Activated CD4-positive, alpha-beta T cell treated with anti-CD3 and anti-CD28 coated beads for 36 hours (primary cell): ENCODE measurements at regions not wholly inside any gene's neighbourhood (a gene's known extent, or its start where the extent isn't known, plus 50 kb on each side); places are given as distances from the start of the nearest gene placed in this dataset.
"Not testable (repeated sequence)": the region's sequence is repeated elsewhere in the genome, so short reads cannot be mapped to it uniquely, and the experiment has no call there.

Source experiments
- ATAC-seq: fragments of 200-7000 bp; cut with Tn5 transposase; one replicate; pipeline ENCODE4 v1.10.0; 2021; ENCODE audit warnings: mild to moderate bottlenecking, moderate library complexity
- CTCF ChIA-PET: fragments of 350-600 bp; sonication (Branson Sonifier 250); formaldehyde crosslinking; loops from one replicate; lab custom pipeline; 2021; ENCODE audit warnings: antibody characterized with exemption; lab: Charles Lee
- POLR2A ChIA-PET: fragments of 350-600 bp; sonication (Branson Sonifier 250); formaldehyde crosslinking; loops from one replicate; lab custom pipeline; 2021; ENCODE audit warnings: antibody characterized with exemption, inconsistent platforms; lab: Charles Lee
- DNase-seq: peaks from one replicate; pipeline ENCODE4 v3.0.0-alpha.2; 2020
- H3K27ac Mint-ChIP-seq: one replicate; pipeline ENCODE4 v1.8.0; 2021; ENCODE audit warnings: mixed read lengths
- H3K27me3 Mint-ChIP-seq: one replicate; pipeline ENCODE4 v1.8.0; 2021; ENCODE audit warnings: mixed read lengths
- H3K36me3 Mint-ChIP-seq: one replicate; pipeline ENCODE4 v1.8.0; 2021; ENCODE audit warnings: low read depth, mixed read lengths
- H3K4me1 Mint-ChIP-seq: one replicate; pipeline ENCODE4 v1.8.0; 2021; ENCODE audit warnings: mixed read lengths
- H3K4me3 Mint-ChIP-seq: one replicate; pipeline ENCODE4 v1.8.0; 2021; ENCODE audit warnings: mild to moderate bottlenecking, moderate library complexity, mixed read lengths
- H3K9me3 Mint-ChIP-seq: one replicate; pipeline ENCODE4 v1.8.0; 2021; ENCODE audit warnings: low read depth, mixed read lengths
- intact Hi-C, 2 experiments: fragments of 100-400 bp; cut with DNase I in 1 of 2; cut with micrococcal nuclease in 1 of 2; formaldehyde crosslinking; loops; one replicate each; pipeline versions ENCODE4 v1.14.2 to v1.15.1; 2022 to 2024; cut with DNase I, micrococcal nuclease

DNA sequence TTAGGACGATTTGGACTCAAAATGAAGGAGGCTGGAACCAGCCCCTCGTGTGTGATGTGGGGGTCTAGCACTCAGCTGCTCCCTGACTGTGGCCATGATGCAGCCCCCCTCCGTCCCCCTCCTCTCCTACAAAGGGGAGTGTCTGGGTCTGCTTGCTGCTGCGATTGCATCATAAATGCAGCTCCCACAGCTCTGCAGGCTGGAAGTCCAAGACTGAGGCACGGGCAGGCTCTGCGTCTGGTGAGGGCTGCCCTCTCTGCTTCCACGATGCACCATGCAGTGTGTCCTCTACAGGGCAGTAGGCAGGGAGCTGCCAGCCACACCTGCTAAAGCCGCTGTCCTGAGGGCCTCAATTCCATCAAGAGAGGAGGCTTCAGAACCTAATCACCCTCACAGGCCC is 432.1 kb downstream of the BRD1 start:
- no peak for DNase-seq
- Mint-ChIP-seq H3K36me3 (no peaks in the 10 kb centered on the region), H3K4me1 (peaks cover 2% of the 10 kb centered on the region), H3K27ac (no peak overlapping the region), H3K4me3 (no peak overlapping the region), H3K27me3 (peaks cover 14% of the 10 kb centered on the region), H3K9me3 (peaks cover 9% of the 10 kb centered on the region)
- ChIA-PET POLR2A (no interaction called here), CTCF (no interaction called here)
- intact Hi-C loops: no loop called here
- no peak for ATAC-seq

DNA sequence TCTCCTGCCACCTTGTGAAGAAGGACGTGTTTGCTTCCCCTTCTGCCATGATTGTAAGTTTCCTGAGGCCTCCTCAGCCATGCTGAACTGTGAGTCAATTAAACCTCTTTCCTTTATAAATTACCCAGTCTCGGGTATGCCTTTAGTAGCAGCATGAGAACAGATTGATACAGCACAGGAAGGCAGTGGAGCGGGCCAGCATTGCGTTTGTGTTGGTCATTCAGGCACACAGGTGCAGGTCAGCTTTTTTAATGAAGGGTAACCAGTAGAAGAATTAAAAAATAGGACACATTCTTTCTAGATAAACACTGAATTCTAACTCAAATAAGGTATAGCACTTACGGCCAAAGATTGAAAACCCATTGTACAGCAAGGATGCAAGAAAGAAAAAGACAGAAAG is 432.6 kb downstream of the BRD1 start:
- H3K36me3 Mint-ChIP-seq, CTCF ChIA-PET, DNase-seq, H3K27ac Mint-ChIP-seq, POLR2A ChIA-PET, H3K4me3 Mint-ChIP-seq, H3K9me3 Mint-ChIP-seq, intact Hi-C loops, ATAC-seq, H3K4me1 Mint-ChIP-seq: not testable (repeated sequence)
- H3K27me3 Mint-ChIP-seq: peaks cover 18% of the 10 kb centered on the region

DNA sequence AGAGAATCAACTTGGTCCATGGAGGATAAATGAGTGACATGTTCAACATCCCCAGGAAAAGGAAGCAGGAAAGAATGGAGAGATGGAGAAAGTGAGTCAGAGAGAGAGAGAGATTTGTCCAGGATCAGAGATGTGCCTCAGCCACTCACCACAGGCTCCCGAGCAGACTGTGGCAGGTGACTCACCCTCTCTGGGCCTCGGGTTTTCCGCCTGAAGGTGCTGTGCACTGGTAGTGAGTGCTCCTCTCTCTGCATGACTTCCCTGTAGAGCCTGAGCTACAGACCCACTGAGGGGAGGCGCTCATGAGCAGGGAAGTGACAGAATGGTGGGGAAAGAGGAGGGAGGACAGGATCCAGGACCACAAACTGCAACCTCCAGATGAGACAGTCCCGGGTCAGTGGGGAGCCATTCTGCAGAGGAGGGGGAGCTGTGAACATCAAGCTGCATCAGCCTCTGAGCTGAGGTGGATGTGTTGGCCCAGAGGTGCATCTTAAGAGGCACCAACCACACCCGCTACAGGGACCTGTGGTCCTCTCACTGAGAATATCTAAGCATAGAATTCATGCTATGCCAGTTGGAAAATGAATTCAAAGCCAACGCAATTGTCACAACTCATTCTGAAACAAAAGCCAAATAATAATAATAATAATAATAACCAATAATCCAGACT is 433.4 kb downstream of the BRD1 start:
- intact Hi-C loops: no loop called here
- H3K27me3 Mint-ChIP-seq: peaks cover 20% of the 10 kb centered on the region
- H3K9me3 Mint-ChIP-seq: peaks cover 9% of the 10 kb centered on the region
- peaks cover 2% of the 10 kb centered on the region for H3K4me1 Mint-ChIP-seq
- H3K4me3 Mint-ChIP-seq: no peak overlapping the region
- ChIA-PET POLR2A (no interaction called here), CTCF (interaction anchor here (0.9 kb wide), 1 partner anchor 36 kb away, joined by 3 read pairs; no protein-coding TSS in a partner anchor)
- no peak for ATAC-seq
- no peak overlapping the region for H3K27ac Mint-ChIP-seq
- peak; percentile 33 for DNase-seq
- no peaks in the 10 kb centered on the region for H3K36me3 Mint-ChIP-seq

DNA sequence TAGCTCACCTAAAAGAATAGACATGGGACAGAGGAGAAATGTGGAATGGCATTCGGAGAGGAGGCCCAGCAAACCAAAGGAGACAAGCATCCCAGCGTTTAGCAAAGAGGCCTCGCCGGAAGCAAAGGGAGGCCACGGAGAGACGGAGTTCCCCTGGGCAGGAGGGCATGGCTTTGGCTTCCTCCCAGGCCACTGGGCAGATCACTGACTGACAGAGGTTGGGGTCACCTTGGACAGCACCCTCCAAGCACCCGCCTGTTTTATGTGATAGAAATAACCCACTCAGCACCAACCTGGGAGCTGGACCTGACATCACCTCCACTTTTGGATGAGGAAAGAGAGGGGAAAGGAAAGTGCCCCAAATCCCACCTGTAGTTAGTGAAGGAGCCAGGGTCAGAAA is 434.1 kb downstream of the BRD1 start:
- H3K9me3 Mint-ChIP-seq: peaks cover 9% of the 10 kb centered on the region
- intact Hi-C loops: no loop called here
- H3K4me3 Mint-ChIP-seq: no peak overlapping the region
- H3K4me1 Mint-ChIP-seq: peaks cover 2% of the 10 kb centered on the region
- POLR2A ChIA-PET: no interaction called here
- CTCF ChIA-PET: interaction anchor here (0.9 kb wide), 1 partner anchor 35 kb away, joined by 3 read pairs; no protein-coding TSS in a partner anchor
- DNase-seq (no peak), ATAC-seq (no peak)
- H3K27me3 Mint-ChIP-seq: peaks cover 20% of the 10 kb centered on the region
- H3K27ac Mint-ChIP-seq: no peak overlapping the region
- H3K36me3 Mint-ChIP-seq: no peaks in the 10 kb centered on the region

DNA sequence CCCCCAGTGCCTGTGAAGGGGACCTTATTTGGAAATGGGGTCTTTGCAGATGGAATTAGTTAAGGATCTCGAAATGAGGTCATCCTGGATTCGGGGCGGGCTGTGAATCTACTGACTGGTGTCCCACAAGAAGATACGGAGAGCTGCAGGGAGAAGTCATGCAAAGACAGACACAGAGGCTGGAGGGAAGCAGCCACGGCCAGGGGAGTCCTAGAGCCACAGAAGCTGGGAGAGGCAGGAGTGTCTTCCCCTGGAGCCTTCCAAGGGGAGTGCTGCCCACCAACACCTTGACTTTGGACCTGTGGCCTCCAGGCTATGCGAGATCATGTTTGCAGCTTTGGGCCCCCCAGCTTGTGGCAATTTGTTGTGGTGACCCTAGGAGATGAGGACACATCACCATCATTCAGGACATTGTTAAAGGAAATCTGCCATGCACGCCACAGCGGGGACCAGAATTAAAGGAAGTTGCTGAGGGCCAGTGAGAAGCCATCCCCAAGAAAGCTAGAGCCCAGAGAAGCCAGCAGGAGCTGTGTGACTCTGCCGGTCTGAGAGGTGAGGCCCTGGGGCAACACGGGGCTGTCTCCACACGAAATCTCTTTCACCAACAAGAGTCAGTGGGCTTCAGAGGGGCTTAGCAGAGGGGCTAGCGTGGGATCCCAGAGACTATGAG is 434.7 kb downstream of the BRD1 start:
- Mint-ChIP-seq H3K4me3 (no peak overlapping the region), H3K9me3 (peaks cover 9% of the 10 kb centered on the region), H3K36me3 (no peaks in the 10 kb centered on the region), H3K27ac (no peak overlapping the region), H3K27me3 (peaks cover 20% of the 10 kb centered on the region), H3K4me1 (peaks cover 2% of the 10 kb centered on the region)
- intact Hi-C loops: no loop called here
- DNase-seq (no peak), ATAC-seq (no peak)
- ChIA-PET CTCF (no interaction called here), POLR2A (no interaction called here)

DNA sequence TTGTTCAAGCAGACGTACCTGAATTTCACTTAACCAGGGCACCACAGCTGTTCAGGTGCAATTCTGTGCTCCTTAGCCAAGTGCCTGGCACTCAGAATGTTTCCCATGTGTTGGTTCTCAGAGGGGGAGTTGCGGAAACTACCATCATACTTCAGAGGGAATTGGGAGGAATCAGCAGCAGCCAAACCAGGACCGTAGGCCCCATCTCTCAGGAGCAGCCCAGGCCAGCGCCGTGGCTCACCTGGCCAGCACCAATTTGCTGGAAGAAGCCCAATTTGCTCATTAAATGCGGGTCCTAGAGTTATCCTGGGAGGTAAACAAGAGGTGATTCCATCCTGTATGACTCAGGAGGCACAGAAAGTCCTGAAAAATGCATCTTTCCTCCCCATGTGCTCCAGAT is 435.4 kb downstream of the BRD1 start:
- ChIA-PET CTCF (no interaction called here), POLR2A (no interaction called here)
- DNase-seq (no peak), ATAC-seq (no peak)
- H3K4me1 Mint-ChIP-seq: peaks cover 2% of the 10 kb centered on the region
- intact Hi-C loops: no loop called here
- no peak overlapping the region for H3K27ac Mint-ChIP-seq
- H3K27me3 Mint-ChIP-seq: peaks cover 17% of the 10 kb centered on the region
- peaks cover 9% of the 10 kb centered on the region for H3K9me3 Mint-ChIP-seq
- no peaks in the 10 kb centered on the region for H3K36me3 Mint-ChIP-seq
- no peak overlapping the region for H3K4me3 Mint-ChIP-seq

DNA sequence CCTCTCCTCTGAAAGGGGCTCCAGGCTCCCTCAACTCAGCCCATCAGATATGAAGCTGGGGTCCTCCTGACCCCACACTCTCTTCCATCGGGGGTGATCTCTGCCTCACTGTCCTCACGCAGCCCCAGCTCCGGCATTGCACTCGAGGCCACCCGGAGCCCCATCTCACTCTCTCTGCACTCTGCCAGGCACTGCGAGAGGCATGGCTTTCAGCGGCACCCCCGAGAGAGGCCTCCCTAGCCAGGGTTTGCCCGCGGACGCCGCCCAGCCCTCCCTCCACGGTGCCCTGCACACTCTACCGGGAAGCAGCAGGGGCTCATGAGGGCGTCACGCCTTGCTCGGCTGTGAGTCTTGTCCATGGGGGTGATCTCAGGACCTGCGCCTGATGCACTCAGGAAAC is 436.2 kb downstream of the BRD1 start:
- peaks cover 9% of the 10 kb centered on the region for H3K9me3 Mint-ChIP-seq
- H3K27me3 Mint-ChIP-seq: peaks cover 17% of the 10 kb centered on the region
- H3K4me1 Mint-ChIP-seq: peaks cover 2% of the 10 kb centered on the region
- DNase-seq (no peak), ATAC-seq (no peak)
- POLR2A ChIA-PET: no interaction called here
- intact Hi-C loops: no loop called here
- no peak overlapping the region for H3K4me3 Mint-ChIP-seq
- no peak overlapping the region for H3K27ac Mint-ChIP-seq
- CTCF ChIA-PET: no interaction called here
- H3K36me3 Mint-ChIP-seq: no peaks in the 10 kb centered on the region

DNA sequence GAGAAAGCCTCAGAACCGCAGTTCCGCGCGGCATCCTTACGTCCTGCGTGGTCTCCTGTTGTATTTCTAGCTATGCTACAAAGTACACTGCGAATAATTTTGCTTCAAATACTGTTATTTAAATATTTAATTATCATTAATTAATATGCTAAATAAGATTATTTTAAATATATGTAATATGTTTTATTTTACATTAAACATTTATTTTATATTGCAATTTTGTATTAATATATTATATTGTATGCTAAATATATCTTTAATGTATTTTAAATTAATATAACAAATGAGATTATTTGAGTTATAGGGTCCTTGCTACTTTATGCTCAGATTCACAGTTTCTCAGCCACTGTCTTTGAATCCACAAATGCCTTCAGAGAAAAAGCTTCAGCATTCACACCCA is 436.7 kb downstream of the BRD1 start:
- Mint-ChIP-seq H3K4me3 (no peak overlapping the region), H3K4me1 (peaks cover 2% of the 10 kb centered on the region), H3K36me3 (no peaks in the 10 kb centered on the region), H3K27me3 (peaks cover 17% of the 10 kb centered on the region), H3K27ac (no peak overlapping the region), H3K9me3 (peaks cover 9% of the 10 kb centered on the region)
- POLR2A ChIA-PET: no interaction called here
- CTCF ChIA-PET: interaction anchor here (0.6 kb wide), 1 partner anchor 14 kb away, joined by 3 read pairs; no protein-coding TSS in a partner anchor
- ATAC-seq (no peak), DNase-seq (no peak)
- intact Hi-C loops: no loop called here

DNA sequence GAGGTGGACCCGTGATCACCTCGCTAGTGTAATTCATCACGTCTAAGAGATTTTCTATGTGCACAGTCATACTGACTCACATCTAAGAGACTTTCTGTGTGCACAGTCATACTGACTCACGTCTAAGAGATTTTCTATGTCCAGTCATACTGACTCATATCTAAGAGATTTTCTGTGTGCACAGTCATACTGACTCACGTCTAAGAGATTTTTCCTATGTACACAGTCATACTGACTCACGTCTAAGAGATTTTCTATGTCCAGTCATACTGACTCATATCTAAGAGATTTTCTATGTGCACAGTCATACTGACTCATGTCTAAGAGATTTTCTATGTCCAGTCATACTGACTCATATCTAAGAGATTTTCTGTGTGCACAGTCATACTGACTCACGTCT is 443.8 kb downstream of the BRD1 start:
- H3K27me3 Mint-ChIP-seq: peaks cover 22% of the 10 kb centered on the region
- H3K27ac Mint-ChIP-seq, intact Hi-C loops, H3K4me3 Mint-ChIP-seq, CTCF ChIA-PET, H3K36me3 Mint-ChIP-seq, H3K9me3 Mint-ChIP-seq, POLR2A ChIA-PET, H3K4me1 Mint-ChIP-seq, ATAC-seq, DNase-seq: not testable (repeated sequence)

DNA sequence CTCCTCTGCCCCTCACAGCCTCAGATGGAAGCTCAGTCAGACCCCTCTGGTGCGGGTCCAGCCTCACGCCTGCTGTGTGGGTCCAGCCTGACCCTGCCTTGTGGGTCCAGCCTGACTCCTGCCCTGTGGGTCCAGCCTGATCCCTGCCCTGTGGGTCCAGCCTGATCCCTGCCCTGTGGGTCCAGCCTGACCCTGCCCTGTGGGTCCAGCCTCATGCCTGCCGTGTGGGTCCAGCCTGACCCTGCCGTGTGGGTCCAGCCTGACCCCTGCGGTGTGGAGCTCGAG is 445.3 kb downstream of the BRD1 start:
- no peak overlapping the region for H3K4me3 Mint-ChIP-seq

DNA sequence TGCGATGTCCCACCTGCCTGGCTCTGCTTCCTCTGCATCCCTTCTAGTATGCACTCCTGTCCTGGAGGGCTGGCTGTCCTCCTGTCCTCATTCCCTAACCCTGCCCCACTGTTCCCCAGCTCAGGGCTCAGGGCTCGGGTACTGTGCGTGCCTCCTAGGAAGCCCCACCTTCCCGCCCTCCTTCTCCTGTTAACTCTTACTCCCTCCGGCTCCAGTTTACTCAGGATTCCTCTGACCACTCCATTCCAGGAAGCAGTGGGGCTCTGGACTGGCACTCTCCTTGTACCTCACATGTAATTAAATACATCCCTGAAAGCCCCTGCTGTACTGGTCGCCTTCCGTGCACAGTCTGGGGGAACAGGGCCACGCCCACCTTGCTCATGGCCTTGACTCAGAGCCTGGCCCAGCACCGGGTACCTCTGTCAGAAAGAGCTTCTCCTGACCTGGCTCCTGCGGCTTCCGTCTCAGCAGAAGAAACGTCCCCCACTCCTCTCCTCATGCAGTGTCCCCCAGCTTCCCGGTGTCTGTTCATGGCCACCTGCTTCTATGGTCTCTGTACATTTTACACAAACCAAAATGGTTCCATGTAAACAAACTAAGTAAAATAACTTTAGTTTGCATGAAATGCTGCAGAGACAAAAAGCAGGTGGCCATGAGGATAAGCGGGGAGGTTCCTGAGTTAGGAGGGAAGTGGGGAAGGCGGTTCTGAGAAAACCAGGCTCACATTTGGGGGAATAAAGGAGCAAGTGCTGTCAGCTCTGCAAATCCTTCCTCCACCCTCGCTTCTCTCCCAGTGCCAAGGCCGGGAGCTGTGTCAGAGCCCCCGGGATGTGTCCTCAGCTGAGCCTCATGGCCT is 445.9 kb downstream of the BRD1 start:
- Mint-ChIP-seq H3K36me3 (peaks cover 3% of the 10 kb centered on the region), H3K27ac (no peak overlapping the region), H3K27me3 (peaks cover 35% of the 10 kb centered on the region), H3K4me3 (no peak overlapping the region), H3K9me3 (peaks cover 3% of the 10 kb centered on the region), H3K4me1 (no peaks in the 10 kb centered on the region)
- ChIA-PET POLR2A (no interaction called here), CTCF (no interaction called here)
- ATAC-seq: no peak
- intact Hi-C loops: no loop called here
- no peak for DNase-seq

More for the DNA sequence above, 445.3 kb downstream of the BRD1 start:
- intact Hi-C loops: no loop called here
- H3K9me3 Mint-ChIP-seq: peaks cover 3% of the 10 kb centered on the region
- H3K4me1 Mint-ChIP-seq: no peaks in the 10 kb centered on the region
- DNase-seq (no peak), ATAC-seq (no peak)
- ChIA-PET POLR2A (no interaction called here), CTCF (no interaction called here)
- peaks cover 31% of the 10 kb centered on the region for H3K27me3 Mint-ChIP-seq
- H3K27ac Mint-ChIP-seq: no peak overlapping the region
- peaks cover 3% of the 10 kb centered on the region for H3K36me3 Mint-ChIP-seq

DNA sequence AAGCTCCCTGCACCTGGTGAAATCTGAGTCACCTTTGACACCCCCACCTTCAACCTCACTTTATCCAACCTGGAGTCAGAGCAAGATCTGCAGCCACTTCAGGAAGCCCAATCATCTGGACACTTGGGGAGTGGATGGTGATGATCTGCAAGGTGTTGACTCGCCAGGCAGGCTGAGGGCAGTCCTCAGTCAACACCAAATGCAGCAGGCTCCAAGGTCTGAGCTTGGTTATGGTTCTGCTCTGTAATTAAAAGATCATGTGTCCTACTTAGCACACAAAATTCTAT is 446.9 kb downstream of the BRD1 start:
- Mint-ChIP-seq H3K27ac (no peak overlapping the region), H3K36me3 (peaks cover 3% of the 10 kb centered on the region), H3K9me3 (peaks cover 3% of the 10 kb centered on the region), H3K4me1 (no peaks in the 10 kb centered on the region), H3K4me3 (no peak overlapping the region), H3K27me3 (peaks cover 35% of the 10 kb centered on the region)
- intact Hi-C loops: no loop called here
- ATAC-seq: no peak
- ChIA-PET CTCF (no interaction called here), POLR2A (no interaction called here)
- DNase-seq: no peak
